Testis (tissue), 2 donors: ENCODE measurements at regions not wholly inside any gene's neighbourhood (a gene's known extent, or its start where the extent isn't known, plus 50 kb on each side); places are given as distances from the start of the nearest gene placed in this dataset.

ENCODE experiments used
- POLR2A ChIP-seq: fragments of 450-650 bp; IDR thresholded peaks from one replicate; pipeline ENCODE4 v1.6.1; 2017; ENCODE audit warnings: antibody characterized with exemption, mild to moderate bottlenecking, moderate library complexity
- TF ChIP-seq, protein P1 (sequence below), 3 experiments: fragments of 450-650 bp in 2 of 3; fragments of 200-600 bp in 1 of 3; sonication (generic) in 1 of 3; IDR thresholded peaks; one replicate each; pipeline ENCODE4 v1.5.1; 2016 to 2019; ENCODE audit warnings: antibody characterized with exemption in 3 of 3, mild to moderate bottlenecking in 2 of 3, moderate library complexity in 1 of 3

DNA sequence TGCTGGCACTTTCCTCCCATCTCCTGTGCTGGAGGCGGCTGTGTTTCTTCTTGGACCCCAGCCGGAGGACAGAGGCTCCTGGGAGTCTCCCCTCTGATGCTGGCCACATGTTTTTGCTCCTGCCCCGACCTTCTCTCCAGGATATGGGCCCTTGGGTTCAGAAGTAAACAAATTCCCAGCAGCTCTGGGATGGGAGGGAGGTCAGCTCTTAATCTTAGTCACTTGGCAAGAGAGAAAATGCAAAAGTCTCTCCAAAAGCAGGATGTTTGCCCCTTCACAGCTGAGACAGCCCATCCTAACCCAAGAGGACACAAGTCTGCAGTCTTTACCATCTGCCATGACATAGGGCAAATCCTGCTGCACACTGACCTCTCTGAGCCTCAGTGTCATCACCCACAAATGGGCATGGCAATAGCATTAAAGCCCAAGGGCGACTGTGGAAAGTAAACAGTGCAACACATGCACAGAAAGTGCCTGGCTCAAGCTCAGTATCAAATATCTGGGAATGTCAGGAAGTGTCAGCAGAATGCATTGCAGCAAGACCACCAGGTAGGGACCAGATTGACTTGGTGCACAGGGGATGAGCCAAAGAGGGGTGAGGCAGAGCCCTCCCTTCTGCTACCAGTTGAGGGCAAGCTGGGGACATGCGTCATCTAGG, 117.0 kb upstream of the CXCL14 start:
- TF ChIP-seq, protein P1, sequence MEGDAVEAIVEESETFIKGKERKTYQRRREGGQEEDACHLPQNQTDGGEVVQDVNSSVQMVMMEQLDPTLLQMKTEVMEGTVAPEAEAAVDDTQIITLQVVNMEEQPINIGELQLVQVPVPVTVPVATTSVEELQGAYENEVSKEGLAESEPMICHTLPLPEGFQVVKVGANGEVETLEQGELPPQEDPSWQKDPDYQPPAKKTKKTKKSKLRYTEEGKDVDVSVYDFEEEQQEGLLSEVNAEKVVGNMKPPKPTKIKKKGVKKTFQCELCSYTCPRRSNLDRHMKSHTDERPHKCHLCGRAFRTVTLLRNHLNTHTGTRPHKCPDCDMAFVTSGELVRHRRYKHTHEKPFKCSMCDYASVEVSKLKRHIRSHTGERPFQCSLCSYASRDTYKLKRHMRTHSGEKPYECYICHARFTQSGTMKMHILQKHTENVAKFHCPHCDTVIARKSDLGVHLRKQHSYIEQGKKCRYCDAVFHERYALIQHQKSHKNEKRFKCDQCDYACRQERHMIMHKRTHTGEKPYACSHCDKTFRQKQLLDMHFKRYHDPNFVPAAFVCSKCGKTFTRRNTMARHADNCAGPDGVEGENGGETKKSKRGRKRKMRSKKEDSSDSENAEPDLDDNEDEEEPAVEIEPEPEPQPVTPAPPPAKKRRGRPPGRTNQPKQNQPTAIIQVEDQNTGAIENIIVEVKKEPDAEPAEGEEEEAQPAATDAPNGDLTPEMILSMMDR (IDR thresholded peaks at IDR 0.05): no peak
- TF ChIP-seq POLR2A: no peak
